Trophoblast cell (in vitro differentiated cells and primary cell): ENCODE measurements at regions not wholly inside any gene's neighbourhood (a gene's known extent, or its start where the extent isn't known, plus 50 kb on each side); places are given as distances from the start of the nearest gene placed in this dataset.

ENCODE experiments used
- DNase-seq, 2 donors: peaks; one replicate each; pipeline ENCODE4 v3.0.0-alpha.2; 2016
- H2AFZ ChIP-seq: 2 replicates; pipeline ENCODE4 v1.6.1; 2013; ENCODE audit warnings: low read length, moderate library complexity, mild to moderate bottlenecking; ENCODE audit not compliant: insufficient read depth, poor library complexity
- H2AK5ac ChIP-seq: 2 replicates; pipeline ENCODE4 v1.6.1; 2013; ENCODE audit warnings: mild to moderate bottlenecking, low read length
- H2BK120ac ChIP-seq: 2 replicates; pipeline ENCODE4 v1.6.1; 2013; ENCODE audit warnings: low read length, mild to moderate bottlenecking, moderate library complexity; ENCODE audit not compliant: insufficient read depth, poor library complexity
- H2BK12ac ChIP-seq: 2 replicates; pipeline ENCODE4 v1.6.1; 2013; ENCODE audit warnings: mild to moderate bottlenecking, low read length, moderate library complexity
- H2BK5ac ChIP-seq: 2 replicates; pipeline ENCODE4 v1.6.1; 2013; ENCODE audit warnings: low read length, low read depth, moderate library complexity, mild to moderate bottlenecking; ENCODE audit not compliant: poor library complexity
- H3K14ac ChIP-seq: 2 replicates; pipeline ENCODE4 v1.6.1; 2013; ENCODE audit warnings: mild to moderate bottlenecking, low read length
- H3K18ac ChIP-seq: 2 replicates; pipeline ENCODE4 v1.6.1; 2013; ENCODE audit warnings: mild to moderate bottlenecking, low read length
- H3K23ac ChIP-seq: 2 replicates; pipeline ENCODE4 v1.6.1; 2013; ENCODE audit warnings: low read length
- H3K27ac ChIP-seq: 2 replicates; pipeline ENCODE4 v1.5.1; 2013; ENCODE audit warnings: low read depth, mild to moderate bottlenecking, inconsistent platforms, low read length, moderate library complexity
- H3K27me3 ChIP-seq: 2 replicates; pipeline ENCODE4 v1.6.1; 2013; ENCODE audit warnings: inconsistent platforms, mild to moderate bottlenecking, low read length, moderate library complexity; ENCODE audit not compliant: insufficient read depth
- H3K36me3 ChIP-seq, 2 experiments: 1 replicate in 1 of 2; 2 replicates in 1 of 2; pipeline ENCODE4 v1.6.1; 2013; ENCODE audit warnings: low read length in 2 of 2, mild to moderate bottlenecking in 2 of 2, moderate library complexity in 1 of 2; ENCODE audit not compliant: insufficient read depth in 2 of 2, control insufficient read depth in 1 of 2
- H3K4ac ChIP-seq: 2 replicates; pipeline ENCODE4 v1.6.1; 2013; ENCODE audit warnings: low read depth, mild to moderate bottlenecking, low read length, moderate library complexity
- H3K4me1 ChIP-seq, 2 experiments: 1 replicate in 1 of 2; 2 replicates in 1 of 2; pipeline ENCODE4 v1.6.1; 2013; ENCODE audit warnings: low read length in 2 of 2, mild to moderate bottlenecking in 2 of 2, moderate library complexity in 1 of 2; ENCODE audit not compliant: insufficient read depth in 2 of 2, control insufficient read depth in 1 of 2
- H3K4me2 ChIP-seq: 2 replicates; pipeline ENCODE4 v1.6.1; 2013; ENCODE audit warnings: inconsistent platforms, mild to moderate bottlenecking, low read length, moderate library complexity
- H3K4me3 ChIP-seq: 2 replicates; pipeline ENCODE4 v1.5.1; 2013; ENCODE audit warnings: mild to moderate bottlenecking, low read depth, low read length, inconsistent platforms
- H3K79me1 ChIP-seq: one replicate; pipeline ENCODE4 v1.6.1; 2013; ENCODE audit warnings: low read length
- H3K79me2 ChIP-seq: 2 replicates; pipeline ENCODE4 v1.6.1; 2013; ENCODE audit warnings: low read length, mild to moderate bottlenecking; ENCODE audit not compliant: control insufficient read depth, insufficient read depth, poor library complexity
- H3K9ac ChIP-seq: 2 replicates; pipeline ENCODE4 v1.6.1; 2013; ENCODE audit warnings: mild to moderate bottlenecking, low read length
- H3K9me3 ChIP-seq: 2 replicates; pipeline ENCODE4 v1.6.1; 2013; ENCODE audit warnings: low read depth, mild to moderate bottlenecking, control low read depth, inconsistent platforms, low read length; ENCODE audit not compliant: insufficient read depth
- H4K12ac ChIP-seq: 2 replicates; pipeline ENCODE4 v1.6.1; 2013; ENCODE audit warnings: low read depth, mild to moderate bottlenecking, low read length, moderate library complexity
- H4K8ac ChIP-seq: 2 replicates; pipeline ENCODE4 v1.6.1; 2013; ENCODE audit warnings: low read depth, mild to moderate bottlenecking, low read length, moderate library complexity
- H4K91ac ChIP-seq: one replicate; pipeline ENCODE4 v1.6.1; 2013; ENCODE audit warnings: low read depth, mild to moderate bottlenecking, low read length, moderate library complexity
- WGBS: extraction: QIAGEN DNeasy Blood & Tissue Kit; methylation state at CpG from one replicate; pipeline ENCODE4 v1.1.7; 2013; ENCODE audit warnings: missing lambda C conversion rate; ENCODE audit not compliant: insufficient read length, insufficient coverage; ENCODE audit errors: extremely low coverage; 5-methylcytosine and 5-hydroxymethylcytosine counted together

- H3K4me1 ChIP-seq, result no peaks in the 10 kb centered on the region
- no peak overlapping the region for H3K4me2 ChIP-seq
- H4K91ac ChIP-seq, result no peak overlapping the region
- H3K4ac ChIP-seq, result no peak overlapping the region
- no peak for DNase-seq
- H4K8ac ChIP-seq, result no peak overlapping the region
- H2BK12ac ChIP-seq, result no peak overlapping the region
- H3K9me3 ChIP-seq, result no peaks in the 10 kb centered on the region
- no peaks in the 10 kb centered on the region for H3K79me1 ChIP-seq
- H3K4me3 ChIP-seq, result no peak overlapping the region
- H3K14ac ChIP-seq, result no peak overlapping the region
- H4K12ac ChIP-seq, result no peak overlapping the region
- no peak overlapping the region for H2BK120ac ChIP-seq
- no peaks in the 10 kb centered on the region for H3K79me2 ChIP-seq
- WGBS, result no CpG with 5 or more reads among the region's 1 CpG
- no peak overlapping the region for H3K23ac ChIP-seq
- no peak overlapping the region for H2BK5ac ChIP-seq
- H2AK5ac ChIP-seq, result no peak overlapping the region
- no peaks in the 10 kb centered on the region for H3K27me3 ChIP-seq
- no peak overlapping the region for H2AFZ ChIP-seq
- H3K9ac ChIP-seq, result no peak overlapping the region
- H3K27ac ChIP-seq, result no peak overlapping the region
- no peaks in the 10 kb centered on the region for H3K36me3 ChIP-seq
- H3K18ac ChIP-seq, result no peak overlapping the region
These were observed 93.2 kb downstream of the PTCSC3 start for GRCh38 chr14:36083317-36083716.

- Histone ChIP-seq H3K79me2 (no peaks in the 10 kb centered on the region), H3K9me3 (no peaks in the 10 kb centered on the region), H2BK12ac (no peak overlapping the region), H3K4me1 (no peaks in the 10 kb centered on the region), H4K12ac (no peak overlapping the region), H3K79me1 (no peaks in the 10 kb centered on the region), H4K91ac (no peak overlapping the region), H2AK5ac (no peak overlapping the region), H3K27ac (no peak overlapping the region), H3K27me3 (no peaks in the 10 kb centered on the region), H2BK120ac (no peak overlapping the region), H3K4me3 (no peak overlapping the region), H3K4me2 (no peak overlapping the region), H3K36me3 (no peaks in the 10 kb centered on the region), H2AFZ (no peak overlapping the region), H3K4ac (no peak overlapping the region), H4K8ac (no peak overlapping the region), H3K9ac (no peak overlapping the region), H3K23ac (no peak overlapping the region), H3K14ac (no peak overlapping the region), H2BK5ac (no peak overlapping the region), H3K18ac (no peak overlapping the region)
- DNase-seq, result no peak
These were observed 98.4 kb downstream of the PTCSC3 start for GRCh38 chr14:36078080-36078479.

GRCh38 chr14:36076197-36076596, 100.3 kb downstream of the PTCSC3 start:
- Histone ChIP-seq H3K4me1 (no peaks in the 10 kb centered on the region), H4K91ac (no peak overlapping the region), H2BK12ac (no peak overlapping the region), H3K79me2 (no peaks in the 10 kb centered on the region), H3K27me3 (no peaks in the 10 kb centered on the region), H3K23ac (no peak overlapping the region), H3K4me2 (no peak overlapping the region), H4K12ac (no peak overlapping the region), H3K27ac (no peak overlapping the region), H2AK5ac (no peak overlapping the region), H3K4ac (no peak overlapping the region), H2AFZ (no peak overlapping the region), H2BK5ac (no peak overlapping the region), H3K4me3 (no peak overlapping the region), H3K18ac (no peak overlapping the region), H3K79me1 (no peaks in the 10 kb centered on the region), H3K9me3 (no peaks in the 10 kb centered on the region), H2BK120ac (no peak overlapping the region), H3K14ac (no peak overlapping the region), H4K8ac (no peak overlapping the region), H3K36me3 (no peaks in the 10 kb centered on the region), H3K9ac (no peak overlapping the region)
- no CpG with 5 or more reads among the region's 1 CpG for WGBS
- no peak for DNase-seq

GRCh38 chr14:36075203-36075602, 101.3 kb downstream of the PTCSC3 start:
- Histone ChIP-seq H3K27ac (no peak overlapping the region), H2BK12ac (no peak overlapping the region), H3K23ac (no peak overlapping the region)

GRCh38 chr14:36070720-36071043, 105.8 kb downstream of the PTCSC3 start:
- no peaks in the 10 kb centered on the region for H3K27me3 ChIP-seq
- DNase-seq, result no peak
- no peak overlapping the region for H4K8ac ChIP-seq
- H4K91ac ChIP-seq, result no peak overlapping the region
- H3K9me3 ChIP-seq, result peaks cover 1% of the 10 kb centered on the region
- H3K4ac ChIP-seq, result no peak overlapping the region
- H4K12ac ChIP-seq, result no peak overlapping the region
- no peak overlapping the region for H3K14ac ChIP-seq
- no peak overlapping the region for H3K27ac ChIP-seq
- no peak overlapping the region for H2BK120ac ChIP-seq
- no peak overlapping the region for H2AFZ ChIP-seq
- H3K79me2 ChIP-seq, result no peaks in the 10 kb centered on the region
- no peak overlapping the region for H3K4me2 ChIP-seq
- no peaks in the 10 kb centered on the region for H3K4me1 ChIP-seq
- H2BK5ac ChIP-seq, result no peak overlapping the region
- WGBS, result no CpG with 5 or more reads among the region's 4 CpGs
- no peak overlapping the region for H3K9ac ChIP-seq
- H3K79me1 ChIP-seq, result no peaks in the 10 kb centered on the region
- no peak overlapping the region for H2AK5ac ChIP-seq
- H3K36me3 ChIP-seq, result no peaks in the 10 kb centered on the region
- H3K4me3 ChIP-seq, result no peak overlapping the region
- no peak overlapping the region for H3K18ac ChIP-seq
- H2BK12ac ChIP-seq, result no peak overlapping the region
- no peak overlapping the region for H3K23ac ChIP-seq

More at GRCh38 chr14:36075203-36075602, 101.3 kb downstream of the PTCSC3 start:
- Histone ChIP-seq H4K12ac (no peak overlapping the region), H3K4me1 (no peaks in the 10 kb centered on the region), H3K27me3 (no peaks in the 10 kb centered on the region), H2AFZ (no peak overlapping the region), H4K8ac (no peak overlapping the region), H3K79me2 (no peaks in the 10 kb centered on the region), H2BK5ac (no peak overlapping the region), H2BK120ac (no peak overlapping the region), H3K18ac (no peak overlapping the region), H3K14ac (no peak overlapping the region), H3K9me3 (no peaks in the 10 kb centered on the region), H3K4me3 (no peak overlapping the region), H3K79me1 (no peaks in the 10 kb centered on the region), H2AK5ac (no peak overlapping the region), H4K91ac (no peak overlapping the region), H3K4ac (no peak overlapping the region), H3K36me3 (no peaks in the 10 kb centered on the region), H3K4me2 (no peak overlapping the region), H3K9ac (no peak overlapping the region)
- no CpG with 5 or more reads among the region's 7 CpGs for WGBS
- no peak for DNase-seq
